GM12892 (cell line): ENCODE measurements at regions not wholly inside any gene's neighbourhood (a gene's known extent, or its start where the extent isn't known, plus 50 kb on each side); places are given as distances from the start of the nearest gene placed in this dataset.
"Not testable (repeated sequence)": the region's sequence is repeated elsewhere in the genome, so short reads cannot be mapped to it uniquely, and the experiment has no call there.

ENCODE experiments used
- POLR2A ChIP-seq: IDR thresholded peaks from 2 replicates; pipeline ENCODE4 v1.6.1; 2011; ENCODE audit warnings: low read depth, low read length, control low read depth
- POLR2AphosphoS5 ChIP-seq: IDR thresholded peaks from 2 replicates; pipeline ENCODE4 v1.6.1; 2011; ENCODE audit warnings: low read depth, low read length, control low read depth

GRCh38 chr6:2597457-2597856 is 153.3 kb downstream of the MYLK4 start:
- not testable (repeated sequence) for TF ChIP-seq POLR2AphosphoS5, POLR2A
